HCT116 (cell line): ENCODE measurements at regions not wholly inside any gene's neighbourhood (a gene's known extent, or its start where the extent isn't known, plus 50 kb on each side); places are given as distances from the start of the nearest gene placed in this dataset.

Experiments used
- ATAC-seq: fragments of 200-7000 bp; cut with Tn5 transposase; 2 replicates; pipeline ENCODE4 v1.9.1; 2020; ENCODE audit warnings: mild to moderate bottlenecking, moderate library complexity
- BruUV-seq: library from RNA; stranded (reverse); fragments of 400-500 nt; replicated peaks from 2 replicates; lab custom pipeline; 2021; lab: Mats Ljungman, UMichigan
- CTCF ChIA-PET: fragments of 300-600 bp; sonication (Branson Sonifier 250); formaldehyde crosslinking; loops from one replicate; lab custom pipeline; 2021; ENCODE audit warnings: antibody characterized with exemption; lab: Charles Lee
- POLR2A ChIA-PET: fragments of 300-600, 350-600 bp; sonication (Branson Sonifier 250); formaldehyde crosslinking; loops from one replicate; lab custom pipeline; 2021; ENCODE audit warnings: antibody characterized with exemption; lab: Charles Lee
- RAD21 ChIA-PET, 2 experiments: fragments of 300-600 bp; sonication (Branson Sonifier 250); formaldehyde crosslinking; loops; one replicate each; lab custom pipeline; 2023; ENCODE audit warnings: low total read pairs in 2 of 2; ENCODE audit not compliant: uncharacterized antibody in 2 of 2, unreplicated experiment in 2 of 2, low non-redundant PET in 1 of 2; lab: Charles Lee
- DNase-seq: peaks from one replicate; pipeline ENCODE4 v3.0.0-alpha.2; 2010; ENCODE audit warnings: low read depth, low spot score
- H2AFZ ChIP-seq: fragments of 200-600 bp; shearing (Covaris generic), sonication (generic); 2 replicates; pipeline ENCODE4 v1.6.1; 2017; ENCODE audit warnings: low read depth, mixed run types, mixed read lengths, antibody characterized with exemption, low read length; ENCODE audit not compliant: poor library complexity, severe bottlenecking
- H3K27ac ChIP-seq: 2 replicates; pipeline ENCODE4 v1.5.1; 2012; ENCODE audit warnings: low read depth, low read length
- H3K27me3 ChIP-seq: fragments of 200-600 bp; sonication (generic); 2 replicates; pipeline ENCODE4 v1.6.1; 2016; ENCODE audit warnings: mixed run types, low read length, mixed read lengths; ENCODE audit not compliant: insufficient read depth
- H3K36me3 ChIP-seq, 2 experiments: fragments of 200-500 bp in 1 of 2; fragments of 200-600 bp in 1 of 2; sonication (Bioruptor generic) in 1 of 2; sonication (generic) in 1 of 2; 2 replicates each; pipeline versions ENCODE4 v1.5.1 to v1.6.1; 2014 to 2016; ENCODE audit warnings: low read length in 2 of 2, inconsistent platforms in 1 of 2, mixed read lengths in 1 of 2, mixed run types in 1 of 2; ENCODE audit not compliant: insufficient read depth in 2 of 2, control insufficient read depth in 1 of 2
- H3K4me1 ChIP-seq, 2 experiments: fragments of 200-600 bp in 1 of 2; sonication (generic) in 1 of 2; 2 replicates each; pipeline versions ENCODE4 v1.5.1 to v1.6.1; 2012 to 2017; ENCODE audit warnings: low read length in 2 of 2, inconsistent platforms in 1 of 2, mild to moderate bottlenecking in 1 of 2, mixed read lengths in 1 of 2, mixed run types in 1 of 2, moderate library complexity in 1 of 2; ENCODE audit not compliant: insufficient read depth in 2 of 2, control insufficient read depth in 1 of 2
- H3K4me2 ChIP-seq: fragments of 200-600 bp; sonication (generic); 2 replicates; pipeline ENCODE4 v1.6.1; 2017; ENCODE audit warnings: mixed run types, low read length, mixed read lengths
- H3K4me3 ChIP-seq, 2 experiments: fragments of 200-600 bp in 1 of 2; sonication (generic) in 1 of 2; replicated peaks in 1 of 2; 2 replicates each; pipeline ENCODE4 v1.5.1; 2011 to 2016; ENCODE audit warnings: low read length in 2 of 2, control low read depth in 1 of 2, low read depth in 1 of 2, mild to moderate bottlenecking in 1 of 2, mixed read lengths in 1 of 2, mixed run types in 1 of 2
- H3K79me2 ChIP-seq: fragments of 200-600 bp; sonication (generic); 2 replicates; pipeline ENCODE4 v1.6.1; 2017; ENCODE audit warnings: mild to moderate bottlenecking, mixed run types, low read length, moderate library complexity, mixed read lengths; ENCODE audit not compliant: insufficient read depth
- H3K9ac ChIP-seq: fragments of 200-600 bp; sonication (generic); 2 replicates; pipeline ENCODE4 v1.6.1; 2016; ENCODE audit warnings: low read length, mixed read lengths
- H3K9me2 ChIP-seq: fragments of 200-600 bp; sonication (generic), shearing (Covaris generic); 2 replicates; pipeline ENCODE4 v1.6.1; 2017; ENCODE audit warnings: mixed run types, mild to moderate bottlenecking, moderate library complexity; ENCODE audit not compliant: insufficient read depth
- H3K9me3 ChIP-seq, 2 experiments: fragments of 200-500 bp in 1 of 2; fragments of 200-600 bp in 1 of 2; sonication (Bioruptor generic) in 1 of 2; sonication (generic) in 1 of 2; 2 replicates each; pipeline ENCODE4 v1.6.1; 2014 to 2017; ENCODE audit warnings: low read length in 2 of 2, mixed read lengths in 2 of 2, inconsistent platforms in 1 of 2, low read depth in 1 of 2, mild to moderate bottlenecking in 1 of 2, mixed run types in 1 of 2, moderate library complexity in 1 of 2; ENCODE audit not compliant: control insufficient read depth in 1 of 2, insufficient read depth in 1 of 2
- H4K20me1 ChIP-seq: fragments of 200-600 bp; sonication (generic), shearing (Covaris generic); 2 replicates; pipeline ENCODE4 v1.6.1; 2017; ENCODE audit warnings: mixed run types, mild to moderate bottlenecking, moderate library complexity; ENCODE audit not compliant: insufficient read depth
- ELF1 ChIP-seq: IDR thresholded peaks from 2 replicates; pipeline ENCODE4 v1.6.1; 2012; ENCODE audit warnings: low read depth, borderline replicate concordance
- EZH2phosphoT487 ChIP-seq: fragments of 200-600 bp; IDR thresholded peaks from 2 replicates; pipeline ENCODE4 v1.6.1; 2018; ENCODE audit warnings: antibody characterized with exemption, borderline replicate concordance
- JUND ChIP-seq: IDR thresholded peaks from 2 replicates; pipeline ENCODE4 v1.6.1; 2012
- POLR2A ChIP-seq: IDR thresholded peaks from 2 replicates; pipeline ENCODE4 v1.7.0; 2011; ENCODE audit warnings: borderline replicate concordance; ENCODE audit not compliant: insufficient read depth, insufficient read length; ENCODE audit errors: extremely low read depth
- POLR2AphosphoS5 ChIP-seq: IDR thresholded peaks from 2 replicates; pipeline ENCODE4 v1.6.1; 2011; ENCODE audit warnings: mild to moderate bottlenecking, low read depth, low read length, moderate library complexity
- SP1 ChIP-seq: IDR thresholded peaks from 2 replicates; pipeline ENCODE4 v1.6.1; 2012; ENCODE audit warnings: low read depth
- SRF ChIP-seq: IDR thresholded peaks from 2 replicates; pipeline ENCODE4 v1.6.1; 2012; ENCODE audit warnings: low read depth
- TCF7L2 ChIP-seq: IDR thresholded peaks from 2 replicates; pipeline ENCODE4 v1.7.0; 2011; ENCODE audit warnings: borderline replicate concordance, inconsistent platforms; ENCODE audit not compliant: insufficient read depth, insufficient read length; ENCODE audit errors: extremely low read depth
- ZBTB33 ChIP-seq: IDR thresholded peaks from 2 replicates; pipeline ENCODE4 v1.6.1; 2011; ENCODE audit warnings: mild to moderate bottlenecking, low read length, moderate library complexity; ENCODE audit not compliant: insufficient replicate concordance; ENCODE audit errors: extremely low read depth
- ZNF274 ChIP-seq: fragments of 200-500 bp; sonication (Bioruptor generic); IDR thresholded peaks from 2 replicates; pipeline ENCODE4 v1.6.1; 2014; ENCODE audit warnings: mild to moderate bottlenecking, low read depth, low read length, inconsistent platforms
- intact Hi-C: fragments of 100-400 bp; cut with micrococcal nuclease; formaldehyde crosslinking; loops from 2 replicates; pipeline ENCODE4 v1.10.0; 2022
- TF ChIP-seq, protein P1 (sequence below): IDR thresholded peaks from 2 replicates; pipeline ENCODE4 v1.6.1; 2012; ENCODE audit warnings: low read depth
- TF ChIP-seq, protein P2 (sequence below): IDR thresholded peaks from 2 replicates; pipeline ENCODE4 v1.6.1; 2012

DNA sequence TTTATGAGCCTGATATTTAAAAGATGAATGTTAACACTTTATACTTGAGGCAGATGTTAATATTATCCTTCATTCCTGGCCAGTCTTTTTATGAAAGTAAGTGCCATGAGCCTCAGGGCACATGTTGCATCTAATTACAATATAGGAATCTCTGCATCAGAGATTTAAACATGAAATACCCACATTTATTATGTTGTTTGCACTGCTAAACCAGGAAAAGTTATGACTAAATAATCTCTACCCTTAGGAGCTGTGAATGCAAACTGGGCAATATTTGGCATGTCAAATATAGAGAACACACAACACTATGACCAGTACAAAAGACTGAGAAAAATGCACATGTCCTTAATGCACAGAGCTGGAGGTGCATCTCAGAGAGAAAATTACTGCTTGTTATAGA is 526.1 kb upstream of the GRAMD2B start:
- H3K9me2 ChIP-seq: no peaks in the 10 kb centered on the region
- H3K9me3 ChIP-seq: no peaks in the 10 kb centered on the region
- no peaks in the 10 kb centered on the region for H3K27me3 ChIP-seq
- POLR2A ChIA-PET: no interaction called here
- no peak overlapping the region for H3K27ac ChIP-seq
- ATAC-seq (no peak), DNase-seq (no peak)
- no peak overlapping the region for H3K9ac ChIP-seq
- no peaks in the 10 kb centered on the region for H3K4me1 ChIP-seq
- TF ChIP-seq ZNF274 (no peak), ZBTB33 (no peak), SP1 (no peak), SRF (no peak), EZH2phosphoT487 (no peak), TCF7L2 (no peak), POLR2AphosphoS5 (no peak), ELF1 (no peak), POLR2A (no peak), JUND (no peak)
- TF ChIP-seq, protein P1, sequence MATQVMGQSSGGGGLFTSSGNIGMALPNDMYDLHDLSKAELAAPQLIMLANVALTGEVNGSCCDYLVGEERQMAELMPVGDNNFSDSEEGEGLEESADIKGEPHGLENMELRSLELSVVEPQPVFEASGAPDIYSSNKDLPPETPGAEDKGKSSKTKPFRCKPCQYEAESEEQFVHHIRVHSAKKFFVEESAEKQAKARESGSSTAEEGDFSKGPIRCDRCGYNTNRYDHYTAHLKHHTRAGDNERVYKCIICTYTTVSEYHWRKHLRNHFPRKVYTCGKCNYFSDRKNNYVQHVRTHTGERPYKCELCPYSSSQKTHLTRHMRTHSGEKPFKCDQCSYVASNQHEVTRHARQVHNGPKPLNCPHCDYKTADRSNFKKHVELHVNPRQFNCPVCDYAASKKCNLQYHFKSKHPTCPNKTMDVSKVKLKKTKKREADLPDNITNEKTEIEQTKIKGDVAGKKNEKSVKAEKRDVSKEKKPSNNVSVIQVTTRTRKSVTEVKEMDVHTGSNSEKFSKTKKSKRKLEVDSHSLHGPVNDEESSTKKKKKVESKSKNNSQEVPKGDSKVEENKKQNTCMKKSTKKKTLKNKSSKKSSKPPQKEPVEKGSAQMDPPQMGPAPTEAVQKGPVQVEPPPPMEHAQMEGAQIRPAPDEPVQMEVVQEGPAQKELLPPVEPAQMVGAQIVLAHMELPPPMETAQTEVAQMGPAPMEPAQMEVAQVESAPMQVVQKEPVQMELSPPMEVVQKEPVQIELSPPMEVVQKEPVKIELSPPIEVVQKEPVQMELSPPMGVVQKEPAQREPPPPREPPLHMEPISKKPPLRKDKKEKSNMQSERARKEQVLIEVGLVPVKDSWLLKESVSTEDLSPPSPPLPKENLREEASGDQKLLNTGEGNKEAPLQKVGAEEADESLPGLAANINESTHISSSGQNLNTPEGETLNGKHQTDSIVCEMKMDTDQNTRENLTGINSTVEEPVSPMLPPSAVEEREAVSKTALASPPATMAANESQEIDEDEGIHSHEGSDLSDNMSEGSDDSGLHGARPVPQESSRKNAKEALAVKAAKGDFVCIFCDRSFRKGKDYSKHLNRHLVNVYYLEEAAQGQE: no peak
- TF ChIP-seq, protein P2, sequence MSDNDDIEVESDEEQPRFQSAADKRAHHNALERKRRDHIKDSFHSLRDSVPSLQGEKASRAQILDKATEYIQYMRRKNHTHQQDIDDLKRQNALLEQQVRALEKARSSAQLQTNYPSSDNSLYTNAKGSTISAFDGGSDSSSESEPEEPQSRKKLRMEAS: no peak
- no peaks in the 10 kb centered on the region for H4K20me1 ChIP-seq
- no peaks in the 10 kb centered on the region for H3K79me2 ChIP-seq
- no peak overlapping the region for H3K4me2 ChIP-seq
- no TSS peak for BruUV-seq
- RAD21 ChIA-PET: no interaction called here
- intact Hi-C loops: no loop called here
- H3K36me3 ChIP-seq: no peaks in the 10 kb centered on the region
- H3K4me3 ChIP-seq: no peak overlapping the region
- no peak overlapping the region for H2AFZ ChIP-seq
- CTCF ChIA-PET: no interaction called here
